ENCODE measurements at regions not wholly inside any gene's neighbourhood (a gene's known extent, or its start where the extent isn't known, plus 50 kb on each side); places are given as distances from the start of the nearest gene placed in this dataset.

DNA sequence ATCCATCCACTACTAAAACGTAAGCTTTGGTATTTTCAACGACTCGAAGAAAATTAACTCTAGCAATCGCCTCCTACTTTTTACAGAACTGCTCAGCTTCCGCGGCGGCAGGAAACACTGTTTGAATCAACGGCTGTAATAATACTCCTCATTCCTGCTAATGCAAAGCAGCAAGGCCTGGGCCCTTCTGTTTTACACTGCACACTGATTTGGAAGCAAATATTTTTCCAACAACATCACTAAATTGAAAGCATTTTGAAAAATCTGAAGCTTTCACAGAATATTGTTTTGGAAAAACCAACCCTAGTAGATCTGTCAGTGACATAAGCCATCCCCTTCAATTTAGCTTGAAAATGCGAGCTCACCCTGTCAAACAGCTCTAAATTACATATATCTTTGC, 261.2 kb downstream of the TXNL1 start:
- H3K4me1 ChIP-seq = no peaks in the 10 kb centered on the region
- no peak overlapping the region for H3K4me3 ChIP-seq
- H3K9me3 ChIP-seq = 0 out of 2 replicates have a peak, but pooled peaks cover 3% of the 10 kb centered on the region
- DNase-seq (ENCODE audit: low spot score in 2 of 2) = no peak
- in situ Hi-C loops (cut with MboI; ENCODE audit: low sequenced_read_pairs) = loop anchor here (10.0 kb wide), 1 partner anchor 58 kb away; no protein-coding TSS in a partner anchor
- no peaks in the 10 kb centered on the region for H3K27me3 ChIP-seq (ENCODE audit: low read depth)
- no peaks in the 10 kb centered on the region for H3K36me3 ChIP-seq (replicated peaks)

DNA sequence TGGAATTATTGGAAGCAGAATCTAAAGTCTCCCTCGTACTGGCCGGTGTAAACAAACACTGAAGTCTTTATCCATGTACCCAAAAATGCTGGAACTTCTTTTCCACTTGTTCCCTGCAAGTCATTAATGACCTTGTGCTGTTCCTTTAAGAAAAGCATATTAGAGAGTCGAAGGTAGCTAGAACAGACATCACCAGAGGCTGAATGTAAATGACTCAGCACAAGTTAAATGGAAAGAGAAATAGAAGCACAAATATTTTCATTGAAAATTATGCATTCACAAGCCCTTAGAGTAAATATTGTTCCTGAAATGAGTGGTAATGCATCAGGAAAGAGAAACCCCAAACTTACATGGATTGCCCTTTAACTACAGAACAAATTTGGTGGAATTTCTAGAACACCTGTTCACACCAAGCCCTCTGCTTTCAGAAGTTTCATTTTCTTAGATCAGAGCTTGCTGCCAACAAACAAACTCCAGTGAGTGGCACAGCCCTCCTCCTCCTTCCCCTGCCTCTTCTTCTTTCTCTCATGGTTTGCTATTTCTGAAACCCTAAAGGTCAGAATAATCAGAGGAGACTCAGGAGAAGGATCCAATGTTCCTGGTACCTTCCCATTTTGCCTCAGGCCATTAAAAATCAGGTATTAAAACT, 264.3 kb downstream of the TXNL1 start:
- no peaks in the 10 kb centered on the region for H3K36me3 ChIP-seq (replicated peaks)
- H3K27me3 ChIP-seq (ENCODE audit: low read depth) = no peaks in the 10 kb centered on the region
- no peak for DNase-seq (ENCODE audit: low spot score in 2 of 2)
- no peaks in the 10 kb centered on the region for H3K4me1 ChIP-seq
- H3K9me3 ChIP-seq = no peaks in the 10 kb centered on the region
- H3K4me3 ChIP-seq = no peak overlapping the region
- in situ Hi-C loops (cut with MboI; ENCODE audit: low sequenced_read_pairs) = loop anchor here (10.0 kb wide), 1 partner anchor 61 kb away; no protein-coding TSS in a partner anchor

DNA sequence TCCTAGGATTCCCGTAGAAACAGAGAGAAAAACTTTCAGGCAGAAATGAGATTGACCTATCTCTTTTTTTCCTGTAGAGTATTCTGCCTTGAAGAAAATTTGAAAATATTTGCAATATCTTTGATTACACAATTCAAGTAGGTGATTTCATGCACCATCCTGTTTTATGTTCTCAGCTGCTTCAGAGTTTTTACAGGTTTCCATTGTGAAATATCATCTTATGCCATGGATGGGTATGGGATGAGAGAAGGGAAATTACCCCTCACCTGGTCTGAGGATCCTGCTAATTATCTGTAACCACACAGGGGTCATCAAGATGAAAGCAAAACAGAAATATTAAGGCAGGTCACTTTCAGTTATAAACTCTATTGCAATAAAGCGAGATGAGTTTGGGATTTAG, 264.8 kb downstream of the TXNL1 start:
- DNase-seq (ENCODE audit: low spot score in 2 of 2) = no peak
- Histone ChIP-seq H3K4me3 (no peak overlapping the region), H3K4me1 (no peaks in the 10 kb centered on the region), H3K27me3 (ENCODE audit: low read depth) (no peaks in the 10 kb centered on the region), H3K36me3 (replicated peaks) (no peaks in the 10 kb centered on the region), H3K9me3 (no peaks in the 10 kb centered on the region)
- in situ Hi-C loops (cut with MboI; ENCODE audit: low sequenced_read_pairs) = loop anchor here (10.0 kb wide), 1 partner anchor 61 kb away; no protein-coding TSS in a partner anchor

DNA sequence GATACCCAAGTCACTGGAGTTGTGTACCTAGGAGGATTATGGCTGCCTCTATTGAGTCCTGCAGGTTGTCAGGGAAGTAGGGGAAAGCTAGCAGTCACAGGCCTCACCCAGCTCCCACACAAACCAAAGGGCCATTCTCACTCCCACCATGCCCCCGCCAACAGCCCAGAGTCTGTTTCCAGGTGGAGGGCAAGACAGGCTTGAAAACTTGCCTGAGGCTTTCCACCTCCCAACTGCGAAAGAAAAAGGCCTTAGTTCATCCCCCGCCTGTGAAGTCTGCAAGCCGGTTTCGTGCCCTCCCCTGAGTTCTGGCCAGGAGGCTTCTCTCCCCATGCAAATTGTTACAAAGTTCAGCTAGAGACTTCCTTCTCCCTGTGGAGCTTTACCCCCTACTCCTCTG, 270.3 kb downstream of the TXNL1 start:
- Histone ChIP-seq H3K4me3 (no peak overlapping the region), H3K36me3 (replicated peaks) (no peaks in the 10 kb centered on the region), H3K4me1 (no peaks in the 10 kb centered on the region), H3K27me3 (ENCODE audit: low read depth) (no peaks in the 10 kb centered on the region), H3K9me3 (no peaks in the 10 kb centered on the region; the same call in 1 of the 2 replicates)
- in situ Hi-C loops (cut with MboI; ENCODE audit: low sequenced_read_pairs) = no loop called here
- no peak for DNase-seq (ENCODE audit: low spot score in 2 of 2)

DNA sequence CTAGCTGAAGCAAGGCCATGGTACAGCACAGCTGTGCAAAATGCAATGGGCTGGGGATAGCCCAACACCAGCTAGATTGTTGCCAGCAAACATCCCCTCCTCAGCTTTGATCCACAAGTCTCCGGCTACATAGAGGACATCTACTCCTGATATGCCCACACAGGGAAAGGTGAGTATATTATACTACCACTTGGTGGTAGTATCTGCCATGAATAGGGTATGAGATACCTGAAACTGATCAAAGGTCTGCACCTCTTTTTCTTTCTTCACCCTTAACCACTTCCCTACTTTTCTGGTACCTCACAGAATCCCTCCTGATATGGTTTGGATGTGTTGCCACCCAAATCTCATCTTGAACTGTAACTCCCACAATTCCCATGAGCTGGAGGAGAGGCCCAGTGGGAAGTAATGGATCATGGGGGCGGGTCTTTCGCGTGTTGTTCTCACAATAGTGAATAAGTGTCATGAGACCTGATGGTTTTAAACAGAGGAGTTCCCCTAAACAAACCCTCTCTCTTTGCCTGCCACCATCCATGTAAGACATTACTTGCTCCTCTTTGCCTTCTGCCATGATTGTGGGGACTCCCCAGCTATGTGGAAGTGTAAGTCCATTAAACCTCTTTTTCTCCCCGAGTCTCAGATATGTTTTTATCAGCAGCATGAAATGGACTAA, 279.6 kb downstream of the TXNL1 start:
- Histone ChIP-seq H3K4me1 (no peaks in the 10 kb centered on the region), H3K4me3 (no peak overlapping the region), H3K36me3 (replicated peaks) (no peaks in the 10 kb centered on the region), H3K9me3 (peaks cover 4% of the 10 kb centered on the region), H3K27me3 (ENCODE audit: low read depth) (no peaks in the 10 kb centered on the region)
- DNase-seq (ENCODE audit: low spot score in 2 of 2) = no peak
- in situ Hi-C loops (cut with MboI; ENCODE audit: low sequenced_read_pairs) = no loop called here

DNA sequence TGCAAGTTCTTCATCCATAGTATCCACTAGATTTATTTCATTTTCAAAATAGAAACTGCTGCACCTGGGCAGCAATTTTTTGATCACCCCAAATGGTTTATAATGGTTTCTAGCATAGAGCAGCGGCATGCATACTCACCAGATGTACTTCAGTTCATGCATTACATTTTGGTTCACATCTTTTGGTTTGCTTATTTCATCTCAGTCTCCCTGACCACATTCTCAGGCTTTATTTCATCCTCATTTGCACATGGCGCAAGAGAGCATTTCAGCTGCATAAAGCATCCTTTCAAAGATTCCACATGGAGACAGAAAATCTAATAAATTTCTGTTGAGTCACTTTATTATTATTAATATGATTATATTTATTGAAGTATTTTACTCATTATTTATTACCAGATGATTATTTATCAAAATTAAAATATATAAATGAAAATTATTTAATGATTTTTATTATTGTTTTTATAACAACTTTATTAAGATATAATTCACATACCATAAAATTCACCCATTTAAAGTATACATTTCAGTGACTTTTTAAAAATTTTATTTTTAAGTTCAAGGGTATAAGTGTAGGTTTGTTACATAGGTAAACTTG, 284.6 kb downstream of the TXNL1 start:
- Histone ChIP-seq H3K36me3 (replicated peaks) (no peaks in the 10 kb centered on the region), H3K4me1 (no peaks in the 10 kb centered on the region), H3K9me3 (no peaks in the 10 kb centered on the region), H3K4me3 (no peak overlapping the region), H3K27me3 (ENCODE audit: low read depth) (no peaks in the 10 kb centered on the region)
- in situ Hi-C loops (cut with MboI; ENCODE audit: low sequenced_read_pairs) = no loop called here
- DNase-seq (ENCODE audit: low spot score in 2 of 2) = no peak

DNA sequence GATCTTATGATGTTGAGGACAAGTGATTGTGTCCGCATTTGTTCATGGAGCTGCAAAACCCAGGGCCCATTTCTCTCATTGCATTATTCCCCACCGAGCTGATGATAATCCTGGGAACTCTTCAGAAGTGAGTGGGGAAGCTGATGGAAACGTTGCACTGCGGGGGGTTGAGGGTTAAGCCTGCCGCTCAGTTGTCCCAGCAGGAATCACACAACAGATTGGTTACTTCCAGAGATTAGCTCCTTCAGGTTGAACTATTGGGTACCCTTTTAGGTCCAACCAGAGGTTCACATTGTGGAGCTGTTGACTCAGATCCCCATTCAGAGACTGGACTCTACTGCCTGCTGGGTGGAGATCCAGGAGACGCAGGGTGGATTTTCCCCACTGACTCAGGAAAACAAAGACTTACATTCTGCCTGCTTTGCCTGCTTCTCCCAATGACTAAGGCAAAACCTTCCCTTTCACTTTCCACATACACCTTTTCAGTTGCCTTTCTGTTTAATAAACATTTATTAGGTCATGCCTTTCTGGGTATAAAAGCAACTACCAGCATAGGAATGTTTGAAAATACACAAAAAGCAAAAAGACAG, 286.4 kb downstream of the TXNL1 start:
- Histone ChIP-seq H3K4me1 (no peaks in the 10 kb centered on the region), H3K9me3 (no peaks in the 10 kb centered on the region), H3K36me3 (replicated peaks) (no peaks in the 10 kb centered on the region), H3K27me3 (ENCODE audit: low read depth) (no peaks in the 10 kb centered on the region), H3K4me3 (no peak overlapping the region)
- DNase-seq (ENCODE audit: low spot score in 2 of 2) = no peak
- in situ Hi-C loops (cut with MboI; ENCODE audit: low sequenced_read_pairs) = no loop called here

DNA sequence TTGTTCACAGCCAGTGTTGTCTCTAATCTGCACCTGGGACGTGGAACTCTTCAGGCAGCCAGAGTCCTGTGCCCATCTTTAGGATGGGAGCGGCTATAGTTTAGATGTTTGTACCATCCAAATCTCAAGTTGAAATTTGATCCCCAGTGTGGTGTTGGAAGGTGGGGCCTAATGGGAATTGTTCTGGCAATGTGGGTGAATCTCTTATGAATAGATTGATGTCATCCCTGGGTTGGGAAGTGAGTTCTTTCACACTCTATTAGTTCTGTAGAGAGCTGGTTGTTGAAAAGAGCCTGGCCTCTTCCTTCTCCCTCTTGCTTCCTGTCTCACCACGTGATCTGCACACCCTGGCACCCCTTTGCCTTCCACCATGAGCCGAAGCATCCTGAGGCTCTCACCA, 300.9 kb downstream of the TXNL1 start:
- H3K4me1 ChIP-seq = 0 out of 2 replicates have a peak, but pooled peaks cover 2% of the 10 kb centered on the region
- H3K36me3 ChIP-seq (replicated peaks) = no peaks in the 10 kb centered on the region; the same call in 1 of the 2 replicates
- H3K27me3 ChIP-seq (ENCODE audit: low read depth) = no peaks in the 10 kb centered on the region
- H3K9me3 ChIP-seq = no peaks in the 10 kb centered on the region
- H3K4me3 ChIP-seq = no peak overlapping the region
- in situ Hi-C loops (cut with MboI; ENCODE audit: low sequenced_read_pairs) = loop anchor here (25.0 kb wide), 1 partner anchor 225 kb away; no protein-coding TSS in a partner anchor
- no peak for DNase-seq (ENCODE audit: low spot score in 2 of 2)

DNA sequence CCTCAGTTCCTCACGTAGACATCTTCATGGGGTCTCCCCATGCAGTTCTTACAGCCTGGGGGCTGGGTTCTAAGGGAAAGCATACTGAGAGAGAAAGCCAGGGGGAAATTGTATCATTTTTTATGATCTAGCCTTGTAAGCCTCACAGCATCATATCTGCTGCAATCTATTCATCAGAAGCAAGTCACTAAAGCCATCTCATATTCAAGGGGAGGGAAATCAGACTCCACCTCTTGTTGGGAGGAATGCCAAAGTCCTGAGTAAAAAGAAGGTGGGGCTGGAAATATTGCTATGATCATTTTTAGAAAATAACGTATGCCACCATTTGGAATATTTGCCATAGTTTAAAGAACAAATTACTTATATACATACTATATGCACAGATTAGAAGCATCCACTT, 304.6 kb downstream of the TXNL1 start:
- in situ Hi-C loops (cut with MboI; ENCODE audit: low sequenced_read_pairs) = loop anchor here (25.0 kb wide), 1 partner anchor 228 kb away; no protein-coding TSS in a partner anchor
- H3K9me3 ChIP-seq = no peaks in the 10 kb centered on the region
- 0 out of 2 replicates have a peak, but pooled peaks cover 2% of the 10 kb centered on the region for H3K4me1 ChIP-seq
- no peaks in the 10 kb centered on the region for H3K36me3 ChIP-seq (replicated peaks)
- no peak overlapping the region for H3K4me3 ChIP-seq
- DNase-seq (ENCODE audit: low spot score in 2 of 2) = no peak
- no peaks in the 10 kb centered on the region for H3K27me3 ChIP-seq (ENCODE audit: low read depth)

DNA sequence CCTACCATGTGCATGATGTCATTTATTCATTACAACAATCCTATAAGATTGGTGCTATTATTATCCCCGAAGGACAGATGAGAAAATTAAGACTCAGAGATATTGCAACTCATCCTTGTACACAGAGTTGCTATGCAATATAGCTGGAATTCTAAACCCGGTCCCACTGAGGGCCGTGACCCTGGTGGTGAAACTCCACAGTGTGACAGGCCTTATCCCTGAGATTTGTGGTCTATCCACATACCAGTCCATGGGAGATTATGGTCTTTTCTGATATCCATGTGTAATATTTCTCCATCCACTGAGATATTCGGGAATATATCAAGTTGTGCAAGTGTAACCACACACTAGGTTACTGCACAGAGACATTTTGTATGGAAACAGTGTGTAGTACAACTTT, 305.2 kb downstream of the TXNL1 start:
- Histone ChIP-seq H3K9me3 (no peaks in the 10 kb centered on the region), H3K27me3 (ENCODE audit: low read depth) (no peaks in the 10 kb centered on the region), H3K36me3 (replicated peaks) (no peaks in the 10 kb centered on the region), H3K4me3 (no peak overlapping the region), H3K4me1 (0 out of 2 replicates have a peak, but pooled peaks cover 2% of the 10 kb centered on the region)
- in situ Hi-C loops (cut with MboI; ENCODE audit: low sequenced_read_pairs) = loop anchor here (25.0 kb wide), 1 partner anchor 229 kb away; no protein-coding TSS in a partner anchor
- no peak for DNase-seq (ENCODE audit: low spot score in 2 of 2)

DNA sequence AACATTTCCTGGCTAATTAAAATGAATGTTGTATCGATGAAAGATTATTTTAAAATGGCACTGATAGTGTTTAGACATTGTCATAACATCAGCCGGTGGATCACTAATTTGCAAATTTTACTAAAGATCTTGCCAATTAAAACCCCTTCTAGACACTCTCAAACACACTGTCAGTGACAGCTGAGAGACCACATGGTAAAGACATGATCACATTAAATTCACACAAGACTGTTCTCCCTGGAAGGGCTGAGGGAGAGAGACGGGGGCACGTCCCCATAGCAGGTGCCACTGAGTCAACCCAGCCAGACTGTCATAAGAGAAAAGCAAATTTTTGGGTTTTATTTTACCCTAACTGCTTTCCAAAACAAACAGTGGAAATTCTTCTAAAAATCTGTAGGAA, 306.0 kb downstream of the TXNL1 start:
- no peak overlapping the region for H3K4me3 ChIP-seq
- H3K36me3 ChIP-seq (replicated peaks) = no peaks in the 10 kb centered on the region
- in situ Hi-C loops (cut with MboI; ENCODE audit: low sequenced_read_pairs) = loop anchor here (25.0 kb wide), 1 partner anchor 230 kb away; no protein-coding TSS in a partner anchor
- H3K4me1 ChIP-seq = peaks cover 2% of the 10 kb centered on the region
- no peaks in the 10 kb centered on the region for H3K9me3 ChIP-seq
- no peak for DNase-seq (ENCODE audit: low spot score in 2 of 2)
- no peaks in the 10 kb centered on the region for H3K27me3 ChIP-seq (ENCODE audit: low read depth)

DNA sequence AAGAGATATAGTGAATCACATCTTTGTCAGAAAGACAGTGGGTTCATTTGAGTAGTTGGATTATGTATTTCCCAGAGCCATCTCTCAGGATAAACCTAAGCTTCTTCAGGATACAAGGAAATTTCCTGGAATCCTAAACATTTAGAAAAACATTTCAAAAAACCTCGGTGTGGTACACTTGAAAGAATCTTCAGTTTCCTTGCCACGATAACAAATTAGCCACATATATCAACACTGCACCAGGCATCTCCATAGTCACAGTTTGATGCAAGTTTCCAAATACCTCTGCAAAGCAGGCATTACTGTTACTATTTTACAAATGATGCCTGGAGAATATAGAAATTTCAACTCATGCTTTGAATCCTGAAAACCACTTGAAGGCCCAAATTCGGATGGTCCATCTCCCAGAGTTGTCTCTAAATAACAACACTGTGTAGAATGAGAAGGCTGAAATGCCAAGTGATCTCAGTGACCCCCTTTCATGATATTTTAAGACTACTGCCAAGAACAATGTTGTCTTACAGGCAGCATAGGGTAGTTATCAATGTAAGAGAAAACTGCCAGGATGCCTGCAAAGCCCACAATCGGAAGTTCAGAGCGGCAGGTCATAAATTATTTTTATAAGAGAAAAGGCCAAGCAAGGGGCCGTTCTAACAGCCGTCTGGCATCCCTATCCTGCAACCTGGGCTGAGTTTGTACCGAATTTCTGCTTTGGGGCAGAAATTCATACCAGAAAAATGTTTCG, 307.9 kb downstream of the TXNL1 start:
- no peaks in the 10 kb centered on the region for H3K36me3 ChIP-seq (replicated peaks)
- no peak for DNase-seq (ENCODE audit: low spot score in 2 of 2)
- no peaks in the 10 kb centered on the region for H3K9me3 ChIP-seq
- peaks cover 17% of the 10 kb centered on the region for H3K4me1 ChIP-seq
- H3K4me3 ChIP-seq = no peak overlapping the region
- in situ Hi-C loops (cut with MboI; ENCODE audit: low sequenced_read_pairs) = loop anchor here (25.0 kb wide), 1 partner anchor 232 kb away; no protein-coding TSS in a partner anchor
- no peaks in the 10 kb centered on the region for H3K27me3 ChIP-seq (ENCODE audit: low read depth)

DNA sequence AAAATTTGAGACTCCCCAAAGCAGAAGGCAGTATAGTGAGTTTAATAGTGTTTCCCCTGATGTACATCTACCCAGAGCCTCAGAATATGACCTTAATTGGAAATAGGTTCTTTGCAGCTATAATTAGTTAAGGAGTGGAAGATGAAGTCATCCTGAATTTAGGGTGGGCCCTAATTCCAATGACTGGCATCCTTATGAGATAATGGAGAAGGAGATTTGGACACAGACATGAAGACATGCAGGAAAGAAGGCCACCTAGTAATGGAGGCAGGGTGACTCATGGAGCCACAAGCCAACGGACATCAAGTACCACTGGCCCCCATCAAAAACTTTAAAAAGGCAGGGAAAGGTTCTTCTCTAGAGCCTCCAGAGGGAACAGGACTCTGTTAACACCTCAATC, 308.9 kb downstream of the TXNL1 start:
- Histone ChIP-seq H3K27me3 (ENCODE audit: low read depth) (no peaks in the 10 kb centered on the region), H3K4me1 (peaks cover 17% of the 10 kb centered on the region), H3K4me3 (no peak overlapping the region), H3K9me3 (no peaks in the 10 kb centered on the region), H3K36me3 (replicated peaks) (no peaks in the 10 kb centered on the region)
- DNase-seq (ENCODE audit: low spot score in 2 of 2) = no peak
- in situ Hi-C loops (cut with MboI; ENCODE audit: low sequenced_read_pairs) = loop anchor here (25.0 kb wide), 1 partner anchor 233 kb away; no protein-coding TSS in a partner anchor

Measured in HAP-1 (cell line).